GM18909 (cell line): ENCODE measurements at regions not wholly inside any gene's neighbourhood (a gene's known extent, or its start where the extent isn't known, plus 50 kb on each side); places are given as distances from the start of the nearest gene placed in this dataset.
"Not testable (repeated sequence)": the region's sequence is repeated elsewhere in the genome, so short reads cannot be mapped to it uniquely, and the experiment has no call there.

Experiments
- ATAC-seq: cut with Tn5 transposase; IDR thresholded peaks from one replicate; pipeline ENCODE4 v1.9.1; 2021; ENCODE audit warnings: mild to moderate bottlenecking; ENCODE audit not compliant: unreplicated experiment, poor library complexity

GRCh38 chr16:8458481-8459046 lies 131.7 kb downstream of the TMEM114 start:
- ATAC-seq = no peak

GRCh38 chr16:8453359-8453758 lies 137.0 kb downstream of the TMEM114 start:
- ATAC-seq = no peak

GRCh38 chr16:8452941-8453340 lies 137.4 kb downstream of the TMEM114 start:
- no peak for ATAC-seq

DNA sequence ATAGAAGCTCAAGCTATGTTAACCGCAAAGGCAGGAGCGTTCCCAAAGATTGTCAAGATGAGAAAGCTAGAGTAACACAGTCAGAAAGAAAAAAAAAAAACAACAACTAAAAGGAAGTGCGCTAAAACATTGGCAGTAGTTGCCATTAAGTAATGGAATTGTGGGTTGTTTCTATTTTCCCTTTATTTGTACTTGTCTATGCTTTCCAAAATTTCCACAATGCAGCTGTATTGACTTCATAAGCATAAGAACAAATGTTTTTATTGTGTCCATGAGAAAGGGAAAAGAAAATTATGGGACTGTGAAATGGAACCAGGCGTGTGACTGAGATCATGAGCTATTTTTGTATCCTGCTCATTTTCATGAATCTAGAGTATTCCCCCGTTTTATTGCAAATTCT lies 153.4 kb downstream of the TMEM114 start:
- no peak for ATAC-seq

GRCh38 chr16:8431783-8432182 lies 158.5 kb downstream of the TMEM114 start:
- no peak for ATAC-seq

GRCh38 chr16:8430401-8430800 lies 159.9 kb downstream of the TMEM114 start:
- no peak for ATAC-seq

DNA sequence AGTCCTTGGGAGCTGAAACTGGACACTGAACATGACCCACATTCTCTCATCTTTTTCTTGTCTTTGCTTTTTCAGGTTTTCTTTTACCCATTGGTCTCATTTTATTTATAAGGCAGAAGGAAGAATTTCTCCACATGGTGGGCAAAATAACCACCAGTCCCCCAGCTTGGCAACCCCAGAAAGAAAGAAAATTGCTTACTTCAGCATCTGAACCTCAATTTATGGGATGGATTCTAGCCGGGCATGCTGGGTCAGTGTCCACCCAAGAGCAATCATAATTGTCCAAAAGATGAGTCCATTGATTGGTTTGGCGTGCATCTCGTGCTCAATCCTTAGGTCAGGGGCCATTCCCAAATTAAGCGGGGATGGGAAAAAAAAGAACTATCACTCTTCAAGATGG lies 163.7 kb downstream of the TMEM114 start:
- ATAC-seq = no peak

GRCh38 chr16:8417145-8417544 lies 173.2 kb downstream of the TMEM114 start:
- ATAC-seq = no peak

- no peak for ATAC-seq
These were observed 181.3 kb downstream of the TMEM114 start for GRCh38 chr16:8408855-8409567.

- no peak for ATAC-seq
These were observed 183.0 kb downstream of the TMEM114 start for GRCh38 chr16:8407351-8407750.

- ATAC-seq = no peak
These were observed 186.1 kb downstream of the TMEM114 start for GRCh38 chr16:8403978-8404749.

DNA sequence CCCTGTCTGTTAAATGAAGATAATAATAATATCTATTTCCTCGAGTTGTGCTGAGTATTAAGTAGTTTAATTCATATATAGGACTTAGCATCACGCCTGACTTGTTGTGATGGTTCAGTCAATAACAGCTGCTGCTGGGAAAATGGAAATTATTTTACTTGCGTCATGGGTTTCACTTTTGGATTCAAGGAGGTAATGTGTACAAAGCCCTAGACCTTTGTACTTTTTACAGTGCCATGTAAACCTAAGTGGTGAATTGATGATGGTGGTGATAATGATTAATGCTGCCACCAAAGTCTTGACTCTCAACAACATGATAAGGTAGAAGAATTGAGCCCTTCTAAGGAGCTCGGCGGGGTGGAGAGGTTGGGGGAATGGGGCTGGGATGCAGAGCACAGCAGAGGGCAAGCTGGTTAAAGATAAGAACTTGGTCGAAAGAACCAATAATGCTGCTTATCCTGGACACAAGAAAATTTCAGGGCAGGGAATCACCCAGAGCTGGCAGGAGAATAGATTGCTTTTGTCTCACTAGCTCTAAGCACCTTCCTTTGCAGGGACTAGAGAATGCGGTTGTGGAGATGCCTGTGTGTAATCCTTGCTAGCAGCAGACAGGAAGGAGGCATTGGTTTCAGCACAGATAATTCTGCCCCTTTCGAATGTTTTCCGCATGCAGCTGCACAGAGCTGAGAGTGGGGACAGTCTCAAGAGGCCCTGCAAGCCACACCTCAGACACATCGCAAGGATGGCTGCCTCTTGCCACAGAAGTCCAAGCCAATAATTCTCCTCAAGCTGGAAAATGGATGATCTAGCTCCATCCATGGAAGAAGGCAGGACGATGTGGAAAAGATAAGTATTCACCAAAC lies 187.1 kb downstream of the TMEM114 start:
- ATAC-seq = no peak

DNA sequence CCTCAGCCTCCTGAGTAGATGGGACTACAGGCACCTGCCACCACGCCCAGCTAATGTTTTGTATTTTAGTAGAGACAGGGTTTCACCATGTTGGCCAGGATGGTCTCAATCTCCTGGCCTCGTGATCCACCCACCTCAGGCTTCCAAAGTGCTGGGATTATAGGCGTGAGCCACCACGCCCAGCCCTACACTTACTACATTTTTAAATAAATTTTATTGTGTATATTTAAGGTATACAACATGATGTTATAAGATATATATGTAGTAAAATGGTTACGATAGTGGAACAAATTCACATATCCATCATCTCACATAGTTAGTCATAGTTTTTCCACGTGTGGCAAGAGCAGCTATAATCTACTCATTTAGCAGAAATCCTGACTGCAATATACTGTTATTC lies 189.6 kb downstream of the TMEM114 start:
- ATAC-seq = not testable (repeated sequence)

DNA sequence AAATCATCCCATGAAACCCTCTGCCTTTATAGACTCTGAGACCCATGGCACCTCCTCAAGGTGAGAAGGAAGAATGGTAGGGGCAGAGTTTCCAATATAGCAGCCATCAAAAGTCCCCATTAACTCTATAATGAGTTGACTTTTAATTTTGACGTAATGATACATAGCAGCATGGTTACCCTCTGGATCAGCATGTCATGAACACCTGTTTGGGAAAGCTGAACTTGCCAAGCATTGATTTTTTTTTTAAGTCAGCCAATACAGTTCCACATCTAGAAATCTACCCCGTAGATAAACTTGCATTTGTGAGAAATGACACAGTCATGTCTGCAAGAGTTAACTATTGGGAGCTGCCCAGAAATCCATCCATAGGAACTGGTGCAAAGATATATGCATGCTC lies 191.8 kb downstream of the TMEM114 start:
- ATAC-seq = no peak

DNA sequence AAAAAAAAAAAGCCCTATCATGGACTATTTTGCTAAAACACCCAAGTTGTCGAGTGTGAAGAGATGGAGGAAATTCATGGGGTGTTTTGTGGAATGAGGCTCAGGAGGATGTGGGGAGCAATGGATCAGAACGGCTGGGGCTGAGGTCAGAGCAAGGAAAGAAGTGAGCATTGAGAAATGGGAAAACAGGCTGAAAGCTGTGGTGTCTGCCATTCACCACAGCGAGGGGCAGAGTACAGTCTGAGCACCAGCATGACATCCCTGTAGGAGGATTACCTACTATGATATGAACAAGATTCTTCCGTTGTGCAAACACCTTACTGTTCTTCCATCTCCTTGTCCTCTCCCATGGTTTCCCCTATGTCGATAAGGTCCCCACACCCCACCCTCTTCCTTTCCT lies 193.1 kb downstream of the TMEM114 start:
- no peak for ATAC-seq

DNA sequence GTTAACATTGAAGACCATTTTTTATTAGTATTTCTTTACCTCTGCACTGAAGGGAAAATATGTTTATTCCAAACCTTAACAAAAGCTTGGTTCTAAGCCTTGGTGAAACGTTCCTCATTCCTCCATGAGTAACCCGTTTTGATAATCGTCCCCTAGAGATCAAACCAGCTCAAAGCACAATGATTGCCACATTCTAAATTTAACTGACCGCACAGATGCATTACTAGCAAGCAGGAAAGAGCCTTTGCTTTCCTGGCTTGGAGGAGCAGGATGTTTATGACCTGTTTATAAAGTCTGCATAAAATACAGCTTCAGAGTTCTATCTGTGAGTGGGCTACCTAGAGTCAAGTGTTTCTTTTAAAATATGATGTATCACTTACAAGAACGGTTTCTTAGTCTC lies 193.8 kb downstream of the TMEM114 start:
- no peak for ATAC-seq

DNA sequence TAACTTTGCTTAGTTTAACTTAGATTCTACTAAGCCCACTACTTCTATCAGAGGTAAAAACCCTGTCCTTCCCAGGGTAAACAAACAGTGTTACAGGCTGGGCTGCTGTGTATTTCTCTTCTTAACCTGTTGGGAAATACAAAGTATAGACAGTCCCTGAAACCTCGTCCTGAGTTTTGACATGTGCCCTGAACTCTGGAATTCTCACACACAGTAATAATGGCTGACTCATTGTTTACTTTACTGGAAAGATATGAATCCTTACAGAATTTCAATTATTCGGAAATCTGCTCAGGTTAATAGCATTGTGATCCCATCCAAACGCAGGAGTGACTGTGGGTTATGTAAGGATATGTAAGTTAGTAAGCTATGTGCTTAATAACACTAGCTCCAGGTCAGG lies 199.1 kb downstream of the TMEM114 start:
- ATAC-seq = no peak

DNA sequence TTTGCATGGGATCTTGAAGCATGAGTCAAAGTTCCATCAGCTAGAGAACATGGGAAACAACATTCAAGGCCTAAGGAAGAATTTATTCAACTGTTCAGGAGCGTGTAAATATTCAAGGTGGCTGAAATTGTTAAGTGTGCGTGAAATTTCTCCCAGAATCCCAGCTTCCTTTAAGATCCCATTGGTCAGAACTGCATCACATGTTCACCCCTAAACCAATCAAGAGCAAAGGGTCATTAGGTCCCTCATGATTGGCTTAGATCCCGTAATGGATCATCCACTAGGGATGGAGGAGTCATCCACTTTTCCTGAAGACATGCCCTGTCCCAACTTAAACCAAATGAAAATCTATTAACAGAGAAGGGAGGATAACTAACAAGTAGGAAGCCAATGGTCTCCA lies 201.6 kb downstream of the TMEM114 start:
- no peak for ATAC-seq

GRCh38 chr16:8381814-8382213 lies 208.5 kb downstream of the TMEM114 start:
- no peak for ATAC-seq

- ATAC-seq = no peak
These were observed 210.0 kb downstream of the TMEM114 start for GRCh38 chr16:8380311-8380710.

- no peak for ATAC-seq
These were observed 212.4 kb downstream of the TMEM114 start for GRCh38 chr16:8377864-8378263.
